ENCODE measurements at regions not wholly inside any gene's neighbourhood (a gene's known extent, or its start where the extent isn't known, plus 50 kb on each side); places are given as distances from the start of the nearest gene placed in this dataset.

- no peak overlapping the region for H3K4me3 ChIP-seq (ENCODE audit: low read depth, low read length)
- no peaks in the 10 kb centered on the region for H3K36me3 ChIP-seq (ENCODE audit: control insufficient read depth, insufficient read depth, low read length)
- TF ChIP-seq CTCF (IDR thresholded peaks at IDR 0.05; ENCODE audit: insufficient read depth, low read length, severe bottlenecking), result no peak
- no peaks in the 10 kb centered on the region for H3K27me3 ChIP-seq (ENCODE audit: control insufficient read depth, insufficient read depth, low read length)
- FAIRE-seq, result no peak
- no peak for DNase-seq (ENCODE audit: low read depth)
Observed at GRCh38 chr12:88752183-88752582, 171.9 kb upstream of the KITLG start.

GRCh38 chr12:88750867-88751543 lies 170.7 kb upstream of the KITLG start:
- H3K27me3 ChIP-seq (ENCODE audit: control insufficient read depth, insufficient read depth, low read length), result no peaks in the 10 kb centered on the region

DNA sequence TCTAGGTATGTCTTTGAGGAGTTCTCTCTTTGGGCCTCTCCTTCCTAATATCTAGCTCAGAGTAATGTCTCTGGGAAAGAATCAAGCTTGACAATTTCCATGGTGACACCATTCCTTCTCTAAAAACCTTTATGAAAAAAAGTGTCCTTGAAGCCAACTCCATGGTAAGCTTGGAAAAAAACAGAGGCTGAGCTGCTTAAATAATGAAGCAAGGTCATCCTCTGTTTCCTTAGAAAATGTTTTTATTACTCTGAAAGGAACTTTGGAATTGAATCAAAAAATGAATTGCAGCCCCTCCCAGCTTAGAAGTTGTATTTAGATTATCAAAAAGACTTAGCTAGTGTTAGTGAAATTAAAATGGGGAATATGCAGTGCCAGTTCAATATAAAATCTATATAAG lies 166.1 kb upstream of the KITLG start:
- no peak for TF ChIP-seq CTCF (IDR thresholded peaks at IDR 0.05; ENCODE audit: insufficient read depth, low read length, severe bottlenecking)
- Histone ChIP-seq H3K27me3 (ENCODE audit: control insufficient read depth, insufficient read depth, low read length) (no peaks in the 10 kb centered on the region), H3K36me3 (ENCODE audit: control insufficient read depth, insufficient read depth, low read length) (no peaks in the 10 kb centered on the region), H3K4me3 (ENCODE audit: low read depth, low read length) (no peak overlapping the region)
- no peak for FAIRE-seq
- DNase-seq (ENCODE audit: low read depth), result no peak

More at GRCh38 chr12:88750867-88751543, 170.7 kb upstream of the KITLG start:
- H3K4me3 ChIP-seq (ENCODE audit: low read depth, low read length), result no peak overlapping the region
- no peak for DNase-seq (ENCODE audit: low read depth)
- no peak for TF ChIP-seq CTCF (IDR thresholded peaks at IDR 0.05; ENCODE audit: insufficient read depth, low read length, severe bottlenecking)
- H3K36me3 ChIP-seq (ENCODE audit: control insufficient read depth, insufficient read depth, low read length), result no peaks in the 10 kb centered on the region
- peak; percentile 77 for FAIRE-seq

DNA sequence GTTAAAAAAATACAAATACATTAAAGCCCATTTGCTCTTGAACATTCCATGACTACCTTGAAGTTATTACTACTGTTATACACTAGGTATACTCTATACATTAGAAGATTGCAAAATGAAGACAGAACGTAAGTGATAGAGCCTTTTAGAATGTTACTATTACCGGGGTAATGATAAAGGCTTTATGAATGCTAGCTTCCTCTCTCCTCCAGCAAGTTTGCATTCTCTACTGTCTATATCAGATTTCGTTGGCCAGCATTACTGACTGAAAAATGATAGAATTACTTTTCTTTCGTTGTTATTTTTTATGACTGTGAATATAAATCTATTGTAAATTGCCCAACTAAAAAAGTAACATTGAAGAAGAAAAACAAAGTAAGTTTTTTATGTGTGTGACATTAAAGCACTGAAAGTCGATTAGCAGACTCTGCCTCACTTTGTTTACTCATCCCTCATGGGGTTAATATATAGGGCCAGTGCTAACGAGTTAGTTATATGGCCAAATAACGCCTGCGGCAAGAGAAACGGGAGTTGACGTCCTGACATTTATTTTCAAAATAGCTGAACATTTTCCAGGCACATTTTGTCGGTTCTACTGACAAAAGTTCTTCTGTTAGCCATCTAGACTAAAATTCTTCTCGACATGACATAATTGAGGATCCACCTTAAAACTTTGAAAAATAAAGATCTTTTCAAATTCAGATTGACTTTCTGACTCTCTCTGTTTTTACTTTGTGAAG lies 163.8 kb upstream of the KITLG start:
- Histone ChIP-seq H3K36me3 (ENCODE audit: control insufficient read depth, insufficient read depth, low read length) (no peaks in the 10 kb centered on the region), H3K4me3 (ENCODE audit: low read depth, low read length) (no peak overlapping the region), H3K27me3 (ENCODE audit: control insufficient read depth, insufficient read depth, low read length) (no peaks in the 10 kb centered on the region)
- DNase-seq (ENCODE audit: low read depth), result no peak
- TF ChIP-seq CTCF (IDR thresholded peaks at IDR 0.05; ENCODE audit: insufficient read depth, low read length, severe bottlenecking), result no peak
- FAIRE-seq, result no peak

DNA sequence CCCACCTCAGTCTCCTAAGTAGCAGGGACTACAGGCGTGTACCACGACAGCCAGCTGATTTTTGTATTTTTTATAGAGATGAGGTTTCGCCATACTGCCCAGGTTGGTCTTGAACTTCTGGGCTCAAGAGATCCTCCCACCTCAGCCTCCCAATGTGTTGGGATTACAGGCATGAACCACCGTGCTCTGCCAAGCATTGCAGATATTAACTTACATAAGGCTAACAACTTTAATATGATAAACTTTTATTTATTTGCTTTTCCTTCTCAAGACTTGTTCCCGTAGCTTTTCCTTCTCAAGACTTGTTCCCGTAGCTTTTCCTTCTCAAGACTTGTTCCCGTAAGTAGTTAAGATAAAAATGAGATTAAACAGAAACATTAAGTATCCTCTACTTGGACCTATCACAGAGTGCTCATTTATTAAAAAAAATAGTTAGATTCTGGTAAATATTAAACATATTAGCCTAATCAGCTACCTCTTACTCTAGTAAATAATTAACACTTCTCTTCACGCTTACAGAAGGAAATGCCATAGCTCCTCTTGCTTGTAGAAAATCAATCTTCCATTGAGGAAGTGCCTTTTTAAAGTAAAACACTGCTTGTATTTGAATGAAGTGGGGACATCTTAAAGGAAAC lies 157.7 kb upstream of the KITLG start:
- Histone ChIP-seq H3K36me3 (ENCODE audit: control insufficient read depth, insufficient read depth, low read length) (no peaks in the 10 kb centered on the region), H3K27me3 (ENCODE audit: control insufficient read depth, insufficient read depth, low read length) (no peaks in the 10 kb centered on the region), H3K4me3 (ENCODE audit: low read depth, low read length) (no peak overlapping the region)
- DNase-seq (ENCODE audit: low read depth), result no peak
- no peak for TF ChIP-seq CTCF (IDR thresholded peaks at IDR 0.05; ENCODE audit: insufficient read depth, low read length, severe bottlenecking)
- FAIRE-seq, result no peak
